GM12878 (cell line): ENCODE measurements at regions not wholly inside any gene's neighbourhood (a gene's known extent, or its start where the extent isn't known, plus 50 kb on each side); places are given as distances from the start of the nearest gene placed in this dataset.

Experiments
- ATAC-seq: fragments of 200-7000 bp; cut with Tn5 transposase; 3 replicates; pipeline ENCODE4 v1.9.1; 2020; ENCODE audit warnings: mild to moderate bottlenecking, moderate library complexity
- BruUV-seq: library from RNA; stranded (reverse); fragments of 400-500 nt; replicated peaks from 2 replicates; lab custom pipeline; 2021; lab: Mats Ljungman, UMichigan
- CTCF ChIA-PET: fragments of 300-600 bp; sonication (Branson Sonifier 250); formaldehyde crosslinking; extraction: SDS; loops from one replicate; lab custom pipeline; 2021; ENCODE audit warnings: inconsistent platforms; lab: Yijun Ruan, JAX
- POLR2A ChIA-PET: fragments of 350-600 bp; formaldehyde crosslinking; extraction: SDS; loops from one replicate; lab custom pipeline; 2021; ENCODE audit warnings: inconsistent platforms; lab: Charles Lee
- RAD21 ChIA-PET: fragments of 300-600 bp; sonication (Branson Sonifier 250); formaldehyde crosslinking; loops from one replicate; lab custom pipeline; 2023; ENCODE audit warnings: antibody characterized with exemption; ENCODE audit not compliant: unreplicated experiment; lab: Charles Lee
- SMC1A ChIA-PET: fragments of 300-600 bp; sonication (Branson Sonifier 250); formaldehyde crosslinking; loops from one replicate; lab custom pipeline; 2023; ENCODE audit not compliant: unreplicated experiment, uncharacterized antibody; lab: Charles Lee
- DNase-seq: peaks from one replicate; pipeline ENCODE4 v3.0.0-alpha.2; 2011; ENCODE audit warnings: low read depth, low spot score
- FAIRE-seq: peaks from 3 replicates; lab custom pipeline; 2011; peaks lifted over from hg19 to GRCh38; lab: Jason Lieb, UNC
- H2AFZ ChIP-seq: 2 replicates; pipeline ENCODE4 v1.6.0; 2011; ENCODE audit warnings: low read depth, low read length, control low read depth; ENCODE audit not compliant: control insufficient read depth
- H3K27ac ChIP-seq: 2 replicates; pipeline ENCODE4 v1.5.1; 2011; ENCODE audit warnings: control low read depth; ENCODE audit not compliant: control insufficient read depth, insufficient read depth
- H3K27me3 ChIP-seq, 2 experiments: replicated peaks in 1 of 2; 2 replicates each; pipeline versions ENCODE4 v1.6.0 to v1.6.1; 2011; ENCODE audit warnings: low read length in 1 of 2; ENCODE audit not compliant: control insufficient read depth in 2 of 2, insufficient read depth in 2 of 2
- H3K36me3 ChIP-seq, 2 experiments: 2 replicates each; pipeline ENCODE4 v1.5.1; 2011; ENCODE audit warnings: low read length in 1 of 2; ENCODE audit not compliant: control insufficient read depth in 2 of 2, insufficient read depth in 2 of 2
- H3K4me1 ChIP-seq: 2 replicates; pipeline ENCODE4 v1.6.1; 2011; ENCODE audit warnings: mild to moderate bottlenecking, low read length, moderate library complexity, mixed read lengths; ENCODE audit not compliant: control insufficient read depth, insufficient read depth
- H3K4me2 ChIP-seq: 2 replicates; pipeline ENCODE4 v1.6.0; 2011; ENCODE audit warnings: control low read depth; ENCODE audit not compliant: control insufficient read depth, insufficient read depth
- H3K4me3 ChIP-seq: fragments of 200-600 bp; sonication (generic); 2 replicates; pipeline ENCODE4 v1.5.1; 2016
- H3K79me2 ChIP-seq: 2 replicates; pipeline ENCODE4 v1.6.0; 2011; ENCODE audit warnings: low read length; ENCODE audit not compliant: control insufficient read depth, insufficient read depth
- H3K9ac ChIP-seq: 2 replicates; pipeline ENCODE4 v1.8.0; 2011; ENCODE audit warnings: low read length, control low read depth, mixed read lengths; ENCODE audit not compliant: control insufficient read depth, insufficient read depth
- H3K9me3 ChIP-seq: replicated peaks from 3 replicates; pipeline ENCODE4 v1.5.1; 2011; ENCODE audit warnings: mild to moderate bottlenecking, low read length; ENCODE audit not compliant: control insufficient read depth, insufficient read depth
- H4K20me1 ChIP-seq: 2 replicates; pipeline ENCODE4 v1.6.0; 2011; ENCODE audit not compliant: control insufficient read depth, insufficient read depth
- ATF7 ChIP-seq: fragments of 450-650 bp; IDR thresholded peaks from 2 replicates; pipeline ENCODE4 v1.6.1; 2016; ENCODE audit warnings: low read depth, mild to moderate bottlenecking
- CHD4 ChIP-seq: fragments of 200-600 bp; sonication (generic); IDR thresholded peaks from 2 replicates; pipeline ENCODE4 v1.6.1; 2016; ENCODE audit warnings: mild to moderate bottlenecking
- EED ChIP-seq: sonication (generic); IDR thresholded peaks from 2 replicates; pipeline ENCODE4 v1.6.1; 2016; ENCODE audit warnings: antibody characterized with exemption, low read depth
- EP300 ChIP-seq, 2 experiments: fragments of 150-350 bp in 1 of 2; IDR thresholded peaks; 2 replicates each; pipeline ENCODE4 v1.6.1; 2011 to 2012; ENCODE audit warnings: low read depth in 2 of 2, low read length in 2 of 2, borderline replicate concordance in 1 of 2, improper control_type of control experiment in 1 of 2, inconsistent platforms in 1 of 2; ENCODE audit not compliant: control insufficient read depth in 1 of 2
- FOXM1 ChIP-seq: IDR thresholded peaks from 2 replicates; pipeline ENCODE4 v1.6.1; 2012; ENCODE audit warnings: low read depth, mild to moderate bottlenecking, inconsistent platforms, low read length, moderate library complexity
- HCFC1 ChIP-seq: fragments of 150-350 bp; IDR thresholded peaks from 2 replicates; pipeline ENCODE4 v1.6.1; 2014; ENCODE audit warnings: low read length
- IKZF1 ChIP-seq: fragments of 450-650 bp; conservative IDR thresholded peaks from 2 replicates; pipeline ENCODE4 v1.6.1; 2017; ENCODE audit warnings: antibody characterized with exemption, mild to moderate bottlenecking
- POLR2AphosphoS2 ChIP-seq: IDR thresholded peaks from 2 replicates; pipeline ENCODE4 v1.6.1; 2011; ENCODE audit warnings: low read depth, mild to moderate bottlenecking, low read length, improper control_type of control experiment, moderate library complexity
- RAD51 ChIP-seq: fragments of 450-650 bp; IDR thresholded peaks from 2 replicates; pipeline ENCODE4 v1.6.1; 2016; ENCODE audit warnings: moderate library complexity, mild to moderate bottlenecking, inconsistent platforms
- RBBP5 ChIP-seq: fragments of 200-600 bp; sonication (generic); conservative IDR thresholded peaks from 2 replicates; pipeline ENCODE4 v1.6.1; 2016
- SIN3A ChIP-seq: IDR thresholded peaks from 2 replicates; pipeline ENCODE4 v1.6.1; 2012; ENCODE audit warnings: low read depth, low read length, improper control_type of control experiment
- SKIL ChIP-seq: fragments of 450-650 bp; IDR thresholded peaks from 2 replicates; pipeline ENCODE4 v1.6.1; 2017; ENCODE audit warnings: mild to moderate bottlenecking, low read depth, inconsistent platforms; ENCODE audit not compliant: poor library complexity, severe bottlenecking
- ZNF24 ChIP-seq: fragments of 450-650 bp; IDR thresholded peaks from 2 replicates; pipeline ENCODE4 v1.6.1; 2017; ENCODE audit warnings: antibody characterized with exemption, mild to moderate bottlenecking
- WGBS: methylation state at CpG from one replicate; pipeline ENCODE4 v1.1.6; 2016; ENCODE audit warnings: low lambda C conversion rate; ENCODE audit not compliant: insufficient replicate concordance, insufficient coverage; ENCODE audit errors: missing lambda C conversion rate; 5-methylcytosine and 5-hydroxymethylcytosine counted together
- in situ Hi-C: fragments of 300-500 bp; cut with MboI; formaldehyde crosslinking; loops from 9 replicates; pipeline ENCODE4 v1.14.3; 2018; ENCODE audit warnings: mixed read lengths
- intact Hi-C: fragments of 100-400 bp; cut with micrococcal nuclease; formaldehyde crosslinking; loops from one replicate; pipeline ENCODE4 v1.14.2; 2022; ENCODE audit not compliant: unreplicated experiment

- peaks cover 0 to 2% of the 10 kb centered on the region in 2 experiments; a peak in 1 of 4 replicates for H3K27me3 ChIP-seq
- FAIRE-seq (no peak), ATAC-seq (no peak), DNase-seq (no peak)
- H3K79me2 ChIP-seq = no peaks in the 10 kb centered on the region
- intact Hi-C loops (no loop called here), in situ Hi-C loops (no loop called here)
- POLR2A ChIA-PET = no interaction called here
- CTCF ChIA-PET = interaction anchor here (0.6 kb wide), 2 partner anchors 169 to 198 kb away, joined by 3 to 5 read pairs; no protein-coding TSS in a partner anchor
- no peak overlapping the region for H3K27ac ChIP-seq
- H4K20me1 ChIP-seq = no peaks in the 10 kb centered on the region
- H3K4me2 ChIP-seq = no peak overlapping the region
- 51% methylated on average over 8 of the region's 8 CpGs for WGBS
- H3K4me3 ChIP-seq = no peak overlapping the region
- no TSS peak for BruUV-seq
- H2AFZ ChIP-seq = no peak overlapping the region
- TF ChIP-seq EP300 (IDR thresholded peaks at IDR 0.05; ENCODE audit: borderline replicate concordance in 1 of 2, control insufficient read depth in 1 of 2, low read depth in 2 of 2, low read length in 2 of 2) (no peak), SKIL (no peak), SIN3A (no peak), CHD4 (no peak), HCFC1 (no peak), RBBP5 (no peak), POLR2AphosphoS2 (no peak), FOXM1 (no peak), IKZF1 (no peak), RAD51 (no peak), EED (no peak), ZNF24 (no peak), ATF7 (no peak)
- H3K9ac ChIP-seq = no peak overlapping the region
- no peaks in the 10 kb centered on the region for H3K4me1 ChIP-seq
- RAD21 ChIA-PET = no interaction called here
- no peaks in the 10 kb centered on the region for H3K36me3 ChIP-seq
- SMC1A ChIA-PET = interaction anchor here (0.6 to 1.2 kb wide), 2 partner anchors 115 to 1390 kb away, joined by 3 to 6 read pairs; no protein-coding TSS in a partner anchor
- H3K9me3 ChIP-seq = no peaks in the 10 kb centered on the region
Observed at GRCh38 chr11:130650456-130651030, 202.1 kb downstream of the ADAMTS15 start.
